ENCODE measurements at regions not wholly inside any gene's neighbourhood (a gene's known extent, or its start where the extent isn't known, plus 50 kb on each side); places are given as distances from the start of the nearest gene placed in this dataset.

DNA sequence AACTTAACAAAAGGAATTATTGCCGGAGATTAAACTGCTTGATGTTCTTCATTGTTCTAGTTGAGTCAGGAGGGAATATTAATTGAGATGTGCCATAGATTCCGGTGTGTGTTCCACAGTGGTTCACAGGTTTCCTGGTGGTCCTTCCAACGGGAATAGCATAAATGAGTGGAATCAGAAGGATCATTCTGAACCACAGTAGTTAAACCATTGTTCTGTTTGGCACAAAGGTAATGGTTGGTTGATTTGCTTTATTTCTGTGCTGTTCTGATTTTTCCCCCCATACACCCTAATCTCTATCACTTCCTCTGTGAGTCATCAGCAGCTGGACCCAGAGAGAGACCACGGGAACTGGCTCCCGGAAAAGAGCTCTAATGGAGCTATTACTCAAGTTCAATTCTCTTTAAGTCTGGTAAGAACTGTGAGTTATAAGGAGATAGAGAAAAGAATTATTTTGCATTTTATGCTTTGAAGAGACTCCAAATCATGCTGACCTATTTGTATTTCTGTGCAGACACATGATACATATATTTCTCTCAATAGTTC is 627.2 kb downstream of the ZIC1 start:
- DNase-seq = no peak

DNA sequence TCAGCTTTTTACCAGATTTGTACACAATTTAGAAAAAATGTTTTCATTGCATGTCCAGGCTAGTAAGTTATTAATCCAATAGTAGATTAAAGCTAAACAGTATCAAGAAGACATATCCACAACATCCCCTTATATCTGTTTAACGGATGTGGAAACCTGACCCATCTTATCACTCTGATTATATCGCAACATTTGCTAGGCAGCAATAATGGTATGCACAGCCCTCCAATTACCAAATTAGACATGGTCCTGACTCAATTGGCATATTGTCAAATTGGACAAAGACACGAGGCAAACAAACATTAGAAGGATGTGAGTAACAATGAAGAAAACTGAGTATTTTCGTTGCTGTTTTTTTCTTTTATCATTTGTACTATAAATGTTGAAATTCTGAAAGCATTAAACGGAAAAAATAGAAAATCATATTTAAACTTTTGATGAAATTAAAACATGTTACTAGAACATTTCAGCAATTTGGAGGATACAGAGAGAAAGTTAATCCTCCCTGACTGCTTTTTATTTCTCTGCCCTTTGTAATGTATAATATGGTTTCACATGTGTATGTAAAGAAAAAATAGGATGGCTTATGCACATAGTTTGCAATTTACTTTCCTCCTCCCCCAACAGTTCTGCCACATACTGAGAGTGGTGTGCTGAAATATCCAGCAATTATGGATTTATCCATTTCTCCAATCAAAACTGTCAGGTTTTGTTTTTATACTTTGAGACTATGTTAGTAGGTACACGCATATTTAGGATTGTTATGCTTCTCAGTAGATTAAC is 633.7 kb downstream of the ZIC1 start:
- DNase-seq = no peak

DNA sequence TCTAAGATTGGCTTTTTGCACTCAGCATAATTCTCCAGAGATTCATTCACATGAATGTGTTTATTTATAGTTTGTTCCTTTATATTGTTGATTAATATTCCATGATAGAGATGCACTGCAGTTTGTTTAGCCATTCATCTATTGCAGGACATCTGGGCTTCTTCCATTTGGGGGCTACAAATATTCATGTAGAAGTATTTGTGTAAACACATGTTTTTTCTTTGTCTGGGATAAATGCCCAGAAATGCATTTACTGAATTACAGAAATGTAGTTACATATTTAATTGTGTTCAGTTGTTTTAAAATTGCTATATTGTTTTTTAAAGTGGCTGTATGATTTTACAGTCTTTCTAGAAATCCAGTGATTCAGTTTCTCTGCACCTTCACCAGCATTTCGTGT is 635.0 kb downstream of the ZIC1 start:
- DNase-seq = no peak

DNA sequence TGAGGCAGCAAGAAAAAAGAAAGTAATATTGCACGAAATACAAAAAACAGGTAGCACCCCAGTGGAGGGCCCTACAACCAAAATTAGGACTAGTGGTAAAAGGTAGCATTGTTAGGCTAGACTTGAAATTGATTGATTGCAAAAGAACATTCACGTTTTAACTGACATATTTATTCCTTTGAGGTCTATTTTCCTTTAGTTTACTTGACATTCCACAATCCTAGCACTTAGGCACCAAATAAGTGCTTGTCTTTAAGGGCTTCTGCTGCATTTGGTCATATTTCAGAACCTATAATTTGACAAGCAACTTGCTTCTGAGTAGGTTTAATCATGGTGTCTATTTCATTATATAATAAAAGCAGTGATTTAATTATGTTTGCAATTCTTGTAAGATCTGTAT is 642.7 kb upstream of the AGTR1 start:
- no peak for DNase-seq

DNA sequence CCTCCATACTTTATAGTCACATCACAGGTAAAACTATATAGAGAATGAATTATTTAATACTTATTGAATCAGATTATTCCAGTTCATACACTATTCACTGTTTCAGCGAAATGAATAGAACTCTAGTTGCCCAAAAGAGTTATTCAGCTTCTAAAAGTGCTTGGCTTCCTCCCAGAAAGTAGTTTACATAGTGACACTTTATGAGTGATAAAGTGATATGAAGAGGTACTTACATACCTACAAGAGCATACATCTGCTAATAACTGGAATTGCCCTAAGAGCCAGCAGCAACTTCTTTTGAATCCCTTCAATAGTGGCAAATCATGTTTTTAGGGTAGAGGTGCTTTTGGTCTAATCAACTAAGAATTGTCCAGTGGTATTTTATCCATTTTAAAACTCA is 635.1 kb upstream of the AGTR1 start:
- no peak for DNase-seq

DNA sequence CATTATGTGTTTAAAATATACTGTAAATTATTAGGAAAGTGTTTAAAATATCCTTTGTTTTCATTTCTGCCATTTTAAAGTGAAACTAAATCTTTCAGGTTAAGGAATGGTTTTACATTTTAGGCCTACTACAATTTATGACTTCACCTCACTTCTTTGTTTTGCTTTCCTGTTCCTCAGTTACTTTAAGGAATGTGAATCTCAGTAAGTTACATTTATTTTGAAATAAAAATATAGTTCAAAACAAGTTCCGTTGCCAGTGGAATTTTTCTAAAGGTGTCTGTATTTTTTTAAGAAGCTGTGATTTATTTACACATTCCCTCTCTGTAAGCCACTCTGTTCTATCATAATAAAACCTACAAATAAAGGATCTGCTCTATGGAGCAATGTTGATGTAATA is 630.9 kb upstream of the AGTR1 start:
- DNase-seq = no peak

DNA sequence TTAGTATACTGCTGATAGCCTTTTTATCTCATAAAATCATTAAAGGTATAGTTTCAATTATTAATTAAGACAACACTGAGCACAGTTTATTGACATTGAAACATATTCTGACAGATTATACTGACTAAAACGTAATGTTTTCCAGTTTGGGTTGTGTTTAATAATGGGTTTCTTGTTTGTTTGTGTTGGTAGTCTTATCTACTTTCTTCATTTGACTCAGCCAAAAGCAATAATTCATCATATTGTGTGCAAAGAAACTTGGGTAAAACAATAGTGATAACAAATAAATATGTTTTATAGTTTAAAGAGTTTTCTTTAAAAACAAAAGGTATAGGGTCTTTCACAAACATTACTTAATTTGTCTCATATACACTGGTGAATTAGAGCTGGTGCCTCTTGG is 629.2 kb upstream of the AGTR1 start:
- DNase-seq = no peak

DNA sequence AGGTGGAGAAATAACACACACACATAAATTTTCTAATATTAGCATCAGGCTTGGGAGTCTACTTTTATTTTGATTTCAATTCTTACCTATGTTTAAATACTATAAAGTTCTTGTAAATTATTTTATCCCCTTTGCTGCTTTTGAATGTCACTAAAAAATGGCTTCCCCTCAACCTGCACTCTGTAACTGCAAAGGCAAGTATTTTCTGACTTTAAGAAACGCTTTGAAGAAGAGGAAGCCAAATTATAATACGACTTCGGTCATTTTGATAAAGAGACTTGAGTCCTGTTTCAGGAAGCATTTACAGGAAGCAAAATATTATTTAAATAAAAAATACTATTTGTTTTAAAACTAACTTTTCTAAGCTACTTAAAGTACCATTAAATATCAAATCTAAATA is 627.7 kb upstream of the AGTR1 start:
- DNase-seq = no peak

DNA sequence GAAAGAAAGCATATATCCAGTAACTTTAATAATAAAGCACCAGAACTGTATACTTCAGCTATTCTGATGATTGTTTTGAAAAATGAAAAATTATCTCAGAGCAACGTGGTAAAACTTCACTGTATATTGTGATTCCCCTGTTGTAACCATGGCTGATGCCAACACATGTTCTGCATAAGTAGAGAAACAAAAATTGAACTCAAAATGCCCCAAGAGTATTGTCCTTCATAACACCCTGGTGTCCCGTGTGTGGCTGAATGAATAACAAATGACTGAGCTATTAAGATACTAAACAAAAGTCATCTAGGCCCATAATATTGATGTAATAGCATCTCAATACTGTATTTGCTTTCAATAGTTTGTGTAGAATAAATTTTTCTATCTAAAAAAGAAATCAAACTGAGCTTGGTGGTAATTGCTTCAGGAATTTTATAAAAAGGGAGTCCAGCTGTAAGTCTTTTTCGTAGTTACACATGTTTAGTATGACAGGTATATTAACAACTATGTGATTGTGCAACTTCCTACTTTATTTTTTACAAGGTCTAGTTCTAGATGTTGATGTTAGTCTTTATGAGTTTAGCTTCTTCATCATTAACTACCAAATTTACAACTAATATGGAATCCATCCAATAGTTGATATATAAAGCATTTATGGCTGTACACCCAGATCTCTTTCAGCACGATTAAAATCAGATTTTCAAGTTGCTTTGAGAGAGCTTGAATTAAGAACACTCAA is 623.8 kb upstream of the AGTR1 start:
- no peak for DNase-seq

DNA sequence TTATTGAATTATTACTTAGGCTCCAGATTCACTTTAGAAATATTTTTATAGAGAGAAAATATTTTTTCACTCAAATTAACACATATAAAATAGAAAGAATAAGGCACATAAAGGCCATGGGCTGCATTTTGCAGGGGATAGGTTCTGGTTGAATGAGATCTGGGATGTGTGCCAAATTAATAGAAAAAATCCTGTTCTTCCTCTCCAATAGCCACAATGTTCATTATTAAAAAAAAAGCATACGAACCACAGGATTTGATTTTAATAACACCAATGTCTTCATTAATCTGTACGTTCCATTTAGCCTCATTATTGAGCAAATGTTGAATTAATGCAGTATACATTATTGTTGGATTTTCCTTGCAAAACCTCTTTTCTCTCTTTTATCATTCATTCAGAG is 622.8 kb upstream of the AGTR1 start:
- no peak for DNase-seq

DNA sequence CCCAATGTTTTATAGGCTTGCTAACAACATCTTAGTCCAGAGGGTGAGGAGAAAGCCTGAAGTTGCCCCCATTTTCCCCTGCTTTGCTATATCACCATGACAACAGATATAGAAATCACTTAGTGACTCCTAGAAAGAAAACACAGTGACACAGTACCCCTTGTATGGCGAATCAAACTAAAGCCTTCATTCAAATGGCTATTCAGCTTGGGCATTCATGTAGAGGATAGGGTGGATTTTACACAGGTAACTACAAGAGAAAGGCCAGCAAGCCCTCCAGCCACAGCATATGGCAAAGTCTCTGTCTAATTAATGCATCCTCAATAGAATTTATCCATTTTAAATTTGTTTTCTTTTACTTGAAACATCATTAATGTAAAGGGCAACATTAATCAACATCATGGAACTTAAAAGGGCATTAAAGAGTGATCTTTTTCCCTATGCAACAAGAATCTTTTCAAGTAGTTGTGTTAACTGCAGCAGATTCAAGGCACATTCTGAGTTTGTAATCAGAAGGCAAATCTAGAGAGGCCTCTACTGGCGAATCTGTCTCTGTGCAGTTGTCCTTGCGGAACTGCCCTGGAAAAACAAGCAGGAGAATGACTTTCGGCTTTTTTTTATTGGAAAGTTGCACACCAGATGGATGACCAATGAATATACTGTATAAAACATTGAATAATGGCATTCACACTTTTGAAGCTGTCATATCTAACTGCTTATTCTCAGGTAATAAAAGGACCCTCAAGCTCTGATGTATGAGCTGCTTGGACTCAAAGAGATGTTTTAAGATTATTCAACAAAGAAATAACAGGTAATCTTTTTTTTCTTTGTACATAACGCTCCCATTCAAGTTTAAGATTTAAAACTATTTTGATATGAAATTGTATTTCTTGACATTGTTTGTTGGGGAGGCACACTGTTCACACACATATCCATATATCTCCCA is 621.7 kb upstream of the AGTR1 start:
- no peak for DNase-seq

DNA sequence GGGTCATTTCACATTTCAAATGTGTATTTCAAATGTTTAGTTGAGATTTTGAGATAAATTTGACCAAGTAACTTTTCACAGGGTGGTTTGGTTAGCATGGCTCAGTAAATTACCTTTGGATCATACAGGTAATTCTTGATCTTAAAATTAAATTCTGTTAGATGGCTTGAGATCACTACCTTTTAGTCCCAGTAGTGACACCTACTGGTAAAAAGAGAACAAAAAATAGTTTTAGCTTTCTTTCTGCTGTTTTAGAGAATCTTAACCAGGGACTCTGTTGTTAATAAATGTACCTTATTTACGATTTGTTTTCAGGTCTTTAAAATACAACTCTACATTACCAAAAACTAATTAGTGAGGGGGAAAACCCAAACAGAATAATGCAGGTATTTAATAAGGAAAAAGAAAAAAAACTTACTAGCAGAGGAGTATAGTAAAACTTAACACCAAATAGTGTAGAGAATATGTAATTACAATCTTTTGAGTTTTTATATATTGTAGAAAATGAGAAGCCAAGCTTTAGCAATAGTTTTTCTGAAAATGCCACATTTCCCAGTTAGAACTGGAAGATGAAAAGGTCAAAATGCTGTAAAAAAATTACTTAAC is 620.3 kb upstream of the AGTR1 start:
- DNase-seq = no peak

DNA sequence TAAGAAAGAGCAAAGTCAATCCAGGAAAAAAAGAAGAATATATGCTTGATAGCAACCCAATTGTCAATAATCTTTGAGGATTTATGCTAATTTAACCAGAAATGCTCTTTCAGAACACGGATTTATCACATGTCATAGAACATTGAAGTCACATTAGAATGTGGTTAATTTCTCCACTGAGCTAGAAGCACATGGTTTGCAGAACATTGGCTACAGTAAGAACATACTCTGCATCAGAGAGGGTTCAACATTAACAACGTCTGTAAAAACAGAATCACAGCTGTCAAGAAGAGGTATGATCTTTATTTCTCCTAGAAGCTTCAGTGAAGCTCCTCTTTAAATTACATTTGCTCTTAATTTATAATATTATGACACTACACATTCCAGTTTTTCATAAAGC is 619.7 kb upstream of the AGTR1 start:
- no peak for DNase-seq

DNA sequence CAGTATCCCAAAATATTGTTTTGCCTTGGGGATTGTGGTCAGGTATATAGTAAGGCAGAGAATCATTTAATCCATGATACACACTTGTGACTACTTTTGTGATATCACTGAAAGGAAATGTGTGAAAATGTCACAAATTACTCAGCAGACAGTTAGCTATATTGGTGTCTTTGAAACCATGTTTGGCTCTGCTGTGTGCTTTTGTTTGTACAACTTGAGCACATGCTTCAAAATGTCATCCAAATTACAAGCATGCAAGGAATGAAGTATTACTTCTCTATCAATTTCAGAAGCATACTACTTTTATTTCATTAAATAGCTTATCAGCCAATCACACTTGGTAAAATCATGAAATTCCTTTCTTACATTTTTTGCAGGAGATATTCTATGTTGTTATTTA is 619.0 kb upstream of the AGTR1 start:
- no peak for DNase-seq

DNA sequence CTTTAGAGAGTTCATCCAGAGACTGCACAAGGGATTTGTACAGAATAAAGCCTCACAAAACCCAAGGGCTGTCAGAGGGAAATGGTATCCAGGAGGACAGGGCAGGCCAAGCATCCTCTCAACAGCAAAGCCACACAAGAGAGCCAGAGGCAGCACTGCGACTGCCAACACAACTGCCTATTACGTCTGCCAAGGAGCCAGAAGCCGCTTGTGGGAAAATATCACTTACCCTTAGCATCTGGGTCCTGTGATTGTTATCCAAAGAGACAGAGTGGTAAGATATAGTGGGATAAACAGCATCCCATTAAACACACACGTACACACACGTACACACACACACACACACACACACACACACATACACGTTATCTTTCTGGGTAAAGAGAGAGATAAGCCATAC is 618.3 kb upstream of the AGTR1 start:
- no peak for DNase-seq

DNA sequence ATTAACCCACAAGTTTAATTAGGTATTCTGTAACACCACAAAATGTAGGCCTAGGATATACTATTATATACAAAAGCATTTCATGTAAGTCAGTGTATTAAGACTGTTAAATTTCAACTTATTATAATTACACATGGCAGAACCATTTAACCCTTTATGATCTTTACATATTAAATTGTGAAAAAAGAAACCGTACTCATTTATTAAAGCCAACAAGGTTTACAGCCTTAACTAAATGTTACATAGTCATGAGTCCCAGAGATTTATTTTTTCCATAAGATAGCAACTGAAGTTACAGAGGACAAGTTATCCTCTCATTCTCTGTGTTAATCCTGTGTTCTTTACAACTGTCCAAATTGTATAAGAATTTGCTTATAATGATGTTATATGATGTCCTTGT is 615.8 kb upstream of the AGTR1 start:
- no peak for DNase-seq

DNA sequence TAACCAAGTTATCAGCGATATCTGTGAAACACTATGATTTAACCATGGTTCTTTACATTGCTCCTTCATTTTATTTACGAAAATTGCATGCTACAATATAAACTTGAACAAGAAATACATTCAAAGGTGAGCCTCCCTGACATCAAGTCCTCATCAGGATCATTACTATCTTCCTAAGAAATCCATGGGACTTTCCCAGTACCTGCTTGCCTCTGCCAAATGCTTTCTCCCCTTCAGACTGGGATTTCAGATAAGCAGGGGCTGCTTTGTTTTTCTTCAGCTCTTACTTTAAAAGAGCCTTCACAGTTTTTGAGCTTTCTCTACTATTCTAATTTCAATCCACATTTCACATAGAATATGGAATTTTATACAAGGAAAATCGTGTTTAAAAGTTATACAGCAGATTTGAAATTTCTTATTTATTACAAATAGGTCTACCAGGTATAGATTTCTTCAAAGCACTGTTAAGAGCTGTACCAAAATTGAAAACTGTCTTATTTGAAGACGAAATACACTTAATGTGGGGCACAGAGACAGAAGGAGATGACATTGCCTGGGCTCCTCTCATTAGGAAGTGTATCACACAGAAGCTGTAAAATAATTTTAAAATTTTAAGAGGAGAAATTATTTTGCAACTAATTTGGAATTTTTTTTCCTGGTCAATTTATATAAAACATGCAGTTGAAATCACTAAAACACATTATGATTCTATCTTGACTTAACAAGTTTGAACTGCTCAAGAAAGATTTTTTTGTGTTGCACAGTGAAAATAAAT is 615.0 kb upstream of the AGTR1 start:
- no peak for DNase-seq

DNA sequence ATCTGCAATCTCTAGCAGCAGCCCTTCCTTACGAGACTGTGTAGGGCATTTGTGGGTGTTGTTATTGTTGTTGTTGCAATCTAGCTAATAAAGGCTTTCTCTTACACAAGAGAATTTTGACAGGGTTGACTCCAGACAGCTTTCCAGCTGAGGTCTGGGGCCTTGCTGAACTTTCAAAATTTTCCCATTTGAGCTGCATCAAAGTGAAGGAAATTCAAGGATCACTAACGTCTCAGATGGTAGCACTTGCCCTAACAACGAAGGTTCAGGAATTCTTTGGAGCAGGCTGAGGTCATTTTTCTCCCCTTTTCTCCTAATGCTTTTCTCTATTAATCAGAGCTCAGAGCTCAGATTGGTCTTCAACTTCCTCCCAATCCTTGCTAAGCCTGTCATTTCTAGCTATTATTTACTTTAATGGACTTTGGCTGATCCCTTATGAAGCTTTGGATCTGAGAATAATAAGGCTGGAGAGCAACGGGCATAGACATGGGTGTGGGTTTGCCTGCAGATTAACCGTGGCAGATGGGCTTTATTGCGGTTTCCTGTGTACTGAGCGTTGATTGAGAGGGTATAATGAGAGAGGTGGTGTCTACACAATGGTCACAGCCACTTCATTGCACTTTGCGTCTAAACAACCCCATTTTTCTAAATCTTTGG is 614.0 kb upstream of the AGTR1 start:
- no peak for DNase-seq

DNA sequence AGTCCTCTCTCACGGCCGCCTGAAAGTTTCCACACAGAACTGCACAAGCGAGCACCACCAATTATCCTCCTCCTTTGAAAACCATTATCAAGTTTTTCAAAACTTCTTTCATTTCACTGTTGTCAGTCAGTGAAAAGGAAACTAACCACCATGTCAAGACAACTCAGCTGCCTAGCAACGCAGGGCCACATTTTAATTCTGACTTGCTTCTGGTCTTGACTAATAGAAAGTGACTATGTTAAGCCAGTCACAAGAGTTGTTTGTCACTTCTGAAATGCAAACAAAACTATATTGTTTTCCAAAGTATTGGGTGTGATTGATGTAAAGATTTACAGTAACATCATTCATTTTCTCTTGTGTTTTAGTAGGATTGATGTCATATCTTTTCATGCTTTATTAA is 612.8 kb upstream of the AGTR1 start:
- DNase-seq = no peak

DNA sequence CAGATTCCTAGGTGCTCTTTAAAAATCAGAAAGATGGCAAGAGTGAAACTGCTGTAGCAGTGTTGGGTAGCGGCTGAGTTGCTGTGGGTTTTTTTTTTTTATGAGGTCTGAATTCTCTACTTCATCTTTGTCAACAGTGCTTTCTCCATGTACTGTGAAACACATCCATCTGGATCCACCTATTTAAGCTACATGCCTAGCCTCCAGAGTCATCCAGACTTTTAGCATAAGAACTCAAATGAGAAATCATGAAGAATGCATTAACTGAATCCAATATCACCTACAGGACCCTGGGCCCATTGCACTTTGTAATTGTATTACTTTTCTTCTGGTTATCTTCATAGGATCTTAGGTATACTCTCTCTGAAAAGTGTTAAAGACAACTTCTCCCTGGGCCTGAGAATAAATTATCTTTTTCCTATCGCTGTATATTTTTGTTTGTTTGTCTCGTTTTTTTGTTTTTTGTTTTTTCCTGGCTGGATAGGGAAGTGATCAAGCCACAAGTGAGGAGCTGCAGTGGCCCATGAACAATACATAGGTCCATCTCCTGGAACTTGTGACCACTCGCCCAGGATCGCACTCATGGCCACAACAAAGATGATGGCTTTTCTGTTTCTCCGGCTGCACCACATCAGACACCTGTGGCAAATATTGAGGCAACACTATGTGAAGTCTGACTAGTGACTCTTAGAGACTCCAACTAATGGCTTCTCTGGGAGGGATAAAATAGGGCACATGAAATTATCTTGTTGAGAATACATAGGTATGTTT is 609.9 kb upstream of the AGTR1 start:
- no peak for DNase-seq

DNA sequence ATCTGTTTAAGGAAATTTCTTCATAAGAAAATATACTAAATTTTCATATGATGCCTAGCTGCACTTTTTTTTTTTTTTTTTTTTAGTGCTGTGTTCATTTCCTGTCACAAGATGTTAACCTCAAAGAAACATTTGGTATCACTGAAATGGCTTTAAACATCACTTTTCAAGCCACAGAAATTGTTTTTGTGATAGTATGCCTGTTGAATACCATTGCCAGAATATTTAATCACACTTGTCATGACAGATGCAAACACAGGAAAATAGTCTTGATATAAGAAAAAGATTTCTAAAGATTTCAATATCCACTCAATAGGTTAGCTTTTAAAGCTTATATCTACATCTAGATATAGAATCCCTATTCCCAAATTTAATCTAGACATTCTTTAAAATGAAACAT is 608.5 kb upstream of the AGTR1 start:
- no peak for DNase-seq
